CD4-positive, alpha-beta T cell (primary cell): ENCODE measurements at regions not wholly inside any gene's neighbourhood (a gene's known extent, or its start where the extent isn't known, plus 50 kb on each side); places are given as distances from the start of the nearest gene placed in this dataset.

Experiments used
- ATAC-seq: fragments of 200-7000 bp; cut with Tn5 transposase; one replicate; pipeline ENCODE4 v1.10.0; 2022; ENCODE audit warnings: mild to moderate bottlenecking; ENCODE audit not compliant: poor library complexity
- CTCF ChIA-PET: fragments of 350-600 bp; sonication (Branson Sonifier 250); formaldehyde crosslinking; loops from one replicate; lab custom pipeline; 2021; ENCODE audit warnings: antibody characterized with exemption, inconsistent platforms; lab: Charles Lee
- POLR2A ChIA-PET: fragments of 350-600 bp; sonication (Branson Sonifier 250); formaldehyde crosslinking; loops from one replicate; lab custom pipeline; 2021; ENCODE audit warnings: antibody characterized with exemption, inconsistent platforms; lab: Charles Lee
- DNase-seq, 14 experiments: peaks; one replicate each; pipeline ENCODE4 v3.0.0-alpha.2; 2013 to 2020; ENCODE audit warnings: mixed read lengths in 2 of 14
- H3K27ac ChIP-seq, 2 donors: one replicate each; pipeline versions ENCODE4 v1.5.1 to v1.7.0; 2013; ENCODE audit warnings: low read length in 2 of 2, low read depth in 1 of 2, mild to moderate bottlenecking in 1 of 2
- H3K27me3 ChIP-seq, 2 experiments: 1 replicate in 1 of 2; 2 replicates in 1 of 2; pipeline versions ENCODE4 v1.6.1 to v1.7.0; 2013; ENCODE audit warnings: low read length in 2 of 2, control low read depth in 1 of 2, mild to moderate bottlenecking in 1 of 2, moderate library complexity in 1 of 2; ENCODE audit not compliant: insufficient read depth in 2 of 2, control insufficient read depth in 1 of 2
- H3K36me3 ChIP-seq: one replicate; pipeline ENCODE4 v1.6.1; 2013; ENCODE audit warnings: low read length, control low read depth; ENCODE audit not compliant: insufficient read depth
- H3K4me1 ChIP-seq: one replicate; pipeline ENCODE4 v1.6.1; 2013; ENCODE audit warnings: low read length, control low read depth; ENCODE audit not compliant: insufficient read depth
- H3K4me3 ChIP-seq: one replicate; pipeline ENCODE4 v1.5.1; 2013; ENCODE audit warnings: mild to moderate bottlenecking, low read length, moderate library complexity
- H3K9me3 ChIP-seq, 2 experiments: 1 replicate in 1 of 2; 2 replicates in 1 of 2; pipeline versions ENCODE4 v1.6.1 to v1.7.0; 2013; ENCODE audit warnings: low read length in 2 of 2, mild to moderate bottlenecking in 2 of 2, control low read depth in 1 of 2, moderate library complexity in 1 of 2; ENCODE audit not compliant: control insufficient read depth in 1 of 2, insufficient read depth in 1 of 2
- H3K27ac Mint-ChIP-seq: one replicate; pipeline ENCODE4 v1.8.0; 2020; ENCODE audit warnings: mixed read lengths
- H3K27me3 Mint-ChIP-seq: one replicate; pipeline ENCODE4 v1.8.0; 2021; ENCODE audit warnings: mixed read lengths
- H3K36me3 Mint-ChIP-seq: one replicate; pipeline ENCODE4 v1.8.0; 2021; ENCODE audit warnings: low read depth, mixed read lengths
- H3K4me1 Mint-ChIP-seq: one replicate; pipeline ENCODE4 v1.8.0; 2021; ENCODE audit warnings: low read depth, mixed read lengths
- H3K4me3 Mint-ChIP-seq: one replicate; pipeline ENCODE4 v1.8.0; 2020; ENCODE audit warnings: mild to moderate bottlenecking, mixed read lengths
- H3K9me3 Mint-ChIP-seq: one replicate; pipeline ENCODE4 v1.8.0; 2020; ENCODE audit warnings: mixed read lengths
- CTCF ChIP-seq: fragments of 200-600 bp; IDR thresholded peaks from one replicate; pipeline ENCODE4 v1.8.0; 2022; ENCODE audit warnings: antibody characterized with exemption, mild to moderate bottlenecking
- intact Hi-C, 2 experiments: fragments of 100-400 bp; cut with DNase I in 1 of 2; cut with micrococcal nuclease in 1 of 2; formaldehyde crosslinking; loops; one replicate each; pipeline versions ENCODE4 v1.15.1 to v1.9.0; 2023 to 2025; cut with DNase I, micrococcal nuclease

GRCh38 chr21:28636752-28637691, 355.7 kb downstream of the LTN1 start:
- Mint-ChIP-seq H3K4me3 (no peak overlapping the region), H3K9me3 (no peaks in the 10 kb centered on the region), H3K27me3 (no peaks in the 10 kb centered on the region), H3K4me1 (no peaks in the 10 kb centered on the region), H3K36me3 (peaks cover 8% of the 10 kb centered on the region), H3K27ac (no peak overlapping the region)
- DNase-seq (no peak), ATAC-seq (no peak)
- Histone ChIP-seq H3K36me3 (no peaks in the 10 kb centered on the region), H3K4me3 (no peak overlapping the region), H3K9me3 (no peaks in the 10 kb centered on the region), H3K4me1 (no peaks in the 10 kb centered on the region), H3K27ac (no peak overlapping the region), H3K27me3 (no peaks in the 10 kb centered on the region)
- CTCF ChIA-PET = no interaction called here
- intact Hi-C loops = no loop called here
- POLR2A ChIA-PET = no interaction called here
- no peak for TF ChIP-seq CTCF

- H3K36me3 Mint-ChIP-seq = peaks cover 8% of the 10 kb centered on the region
- ChIA-PET POLR2A (no interaction called here), CTCF (no interaction called here)
- no peak for TF ChIP-seq CTCF
- no peaks in the 10 kb centered on the region for H3K27me3 Mint-ChIP-seq
- Histone ChIP-seq H3K27ac (no peak overlapping the region), H3K9me3 (no peaks in the 10 kb centered on the region), H3K36me3 (no peaks in the 10 kb centered on the region), H3K27me3 (no peaks in the 10 kb centered on the region), H3K4me1 (no peaks in the 10 kb centered on the region), H3K4me3 (no peak overlapping the region)
- no peaks in the 10 kb centered on the region for H3K9me3 Mint-ChIP-seq
- intact Hi-C loops = no loop called here
- ATAC-seq = no peak
- no peak for DNase-seq
- no peak overlapping the region for H3K4me3 Mint-ChIP-seq
- no peak overlapping the region for H3K27ac Mint-ChIP-seq
- H3K4me1 Mint-ChIP-seq = no peaks in the 10 kb centered on the region
Observed at GRCh38 chr21:28635541-28635940, 357.1 kb downstream of the LTN1 start.

- Histone ChIP-seq H3K36me3 (no peaks in the 10 kb centered on the region), H3K27ac (no peak overlapping the region), H3K9me3 (no peaks in the 10 kb centered on the region), H3K4me3 (no peak overlapping the region), H3K27me3 (no peaks in the 10 kb centered on the region), H3K4me1 (no peaks in the 10 kb centered on the region)
- Mint-ChIP-seq H3K9me3 (no peaks in the 10 kb centered on the region), H3K27me3 (no peaks in the 10 kb centered on the region), H3K4me3 (no peak overlapping the region), H3K36me3 (peaks cover 5% of the 10 kb centered on the region), H3K4me1 (no peaks in the 10 kb centered on the region), H3K27ac (no peak overlapping the region)
- ATAC-seq (no peak), DNase-seq (no peak)
- ChIA-PET CTCF (no interaction called here), POLR2A (interaction anchor here (0.7 kb wide), 1 partner anchor 16 kb away, joined by 3 read pairs; no protein-coding TSS in a partner anchor)
- no peak for TF ChIP-seq CTCF
- intact Hi-C loops = no loop called here
Observed at GRCh38 chr21:28633839-28634555, 358.7 kb downstream of the LTN1 start.
